C4-2B (cell line): ENCODE measurements at regions not wholly inside any gene's neighbourhood (a gene's known extent, or its start where the extent isn't known, plus 50 kb on each side); places are given as distances from the start of the nearest gene placed in this dataset.

Experiments
- H3K27ac ChIP-seq: fragments of 450-650 bp; 2 replicates; pipeline ENCODE4 v1.5.1; 2017
- ZFX ChIP-seq: fragments of 450-650 bp; IDR thresholded peaks from 2 replicates; pipeline ENCODE4 v1.6.1; 2017
- TF ChIP-seq, protein P1 (sequence below): fragments of 450-650 bp; conservative IDR thresholded peaks from 2 replicates; pipeline ENCODE4 v1.5.1; 2017; ENCODE audit warnings: mild to moderate bottlenecking

DNA sequence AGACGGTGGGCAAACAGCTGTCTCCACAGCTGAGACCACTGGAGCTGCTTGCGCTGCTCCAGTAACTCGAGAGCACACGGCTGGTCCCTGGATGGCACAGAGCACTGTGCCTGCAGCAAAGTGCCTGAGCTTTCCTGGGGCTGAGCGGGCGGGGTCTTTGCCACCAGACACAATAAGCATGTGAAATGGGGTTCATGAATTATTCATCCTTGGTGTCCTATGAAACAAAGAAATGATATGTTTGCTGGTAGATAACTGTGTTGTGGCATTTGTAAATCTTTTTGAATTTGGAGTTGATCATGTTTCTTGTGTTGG, 151.7 kb upstream of the MPDZ start:
- no peak for TF ChIP-seq ZFX
- TF ChIP-seq, protein P1, sequence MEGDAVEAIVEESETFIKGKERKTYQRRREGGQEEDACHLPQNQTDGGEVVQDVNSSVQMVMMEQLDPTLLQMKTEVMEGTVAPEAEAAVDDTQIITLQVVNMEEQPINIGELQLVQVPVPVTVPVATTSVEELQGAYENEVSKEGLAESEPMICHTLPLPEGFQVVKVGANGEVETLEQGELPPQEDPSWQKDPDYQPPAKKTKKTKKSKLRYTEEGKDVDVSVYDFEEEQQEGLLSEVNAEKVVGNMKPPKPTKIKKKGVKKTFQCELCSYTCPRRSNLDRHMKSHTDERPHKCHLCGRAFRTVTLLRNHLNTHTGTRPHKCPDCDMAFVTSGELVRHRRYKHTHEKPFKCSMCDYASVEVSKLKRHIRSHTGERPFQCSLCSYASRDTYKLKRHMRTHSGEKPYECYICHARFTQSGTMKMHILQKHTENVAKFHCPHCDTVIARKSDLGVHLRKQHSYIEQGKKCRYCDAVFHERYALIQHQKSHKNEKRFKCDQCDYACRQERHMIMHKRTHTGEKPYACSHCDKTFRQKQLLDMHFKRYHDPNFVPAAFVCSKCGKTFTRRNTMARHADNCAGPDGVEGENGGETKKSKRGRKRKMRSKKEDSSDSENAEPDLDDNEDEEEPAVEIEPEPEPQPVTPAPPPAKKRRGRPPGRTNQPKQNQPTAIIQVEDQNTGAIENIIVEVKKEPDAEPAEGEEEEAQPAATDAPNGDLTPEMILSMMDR = no peak
- H3K27ac ChIP-seq = no peak overlapping the region

DNA sequence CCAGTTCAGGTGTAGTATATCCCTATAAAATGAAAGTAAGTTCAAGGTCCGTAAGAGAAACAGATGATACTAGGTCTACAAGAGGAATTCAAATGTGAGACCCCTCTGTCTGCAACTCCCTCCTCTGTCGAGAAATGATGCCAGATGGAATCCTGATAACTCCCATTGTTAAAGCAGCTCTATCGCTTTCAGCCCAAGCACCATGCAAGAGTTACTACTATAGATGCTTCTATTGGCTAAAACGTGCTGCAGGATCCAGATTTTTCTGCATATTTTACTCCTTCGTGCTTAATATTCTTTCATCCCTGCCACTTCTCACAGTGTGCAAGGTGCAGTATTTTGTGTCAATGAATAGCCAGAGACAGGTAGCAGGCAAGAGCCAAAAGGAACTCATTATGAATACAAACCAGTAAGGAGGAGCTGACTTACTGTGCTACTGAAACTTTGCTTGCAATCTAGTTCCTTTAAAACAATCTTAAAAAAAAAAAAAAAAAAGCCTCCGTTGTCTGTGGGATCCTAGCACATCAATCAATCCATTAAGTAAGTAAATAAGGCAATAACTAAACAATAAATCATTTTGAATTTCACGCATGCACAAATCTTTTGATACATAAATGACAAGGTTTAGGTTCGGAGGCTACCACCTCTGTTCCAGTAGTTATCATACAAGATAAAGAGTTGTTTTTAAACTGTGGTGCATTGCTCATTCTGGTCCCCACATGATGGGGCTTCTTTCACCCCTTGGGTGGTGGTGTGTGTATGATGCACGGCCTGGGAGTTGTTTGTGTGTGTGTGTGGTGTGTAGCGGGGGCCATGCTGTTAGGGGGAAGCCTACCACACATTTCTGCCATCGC, 151.1 kb upstream of the MPDZ start:
- TF ChIP-seq ZFX = no peak
- TF ChIP-seq, protein P1 = no peak

DNA sequence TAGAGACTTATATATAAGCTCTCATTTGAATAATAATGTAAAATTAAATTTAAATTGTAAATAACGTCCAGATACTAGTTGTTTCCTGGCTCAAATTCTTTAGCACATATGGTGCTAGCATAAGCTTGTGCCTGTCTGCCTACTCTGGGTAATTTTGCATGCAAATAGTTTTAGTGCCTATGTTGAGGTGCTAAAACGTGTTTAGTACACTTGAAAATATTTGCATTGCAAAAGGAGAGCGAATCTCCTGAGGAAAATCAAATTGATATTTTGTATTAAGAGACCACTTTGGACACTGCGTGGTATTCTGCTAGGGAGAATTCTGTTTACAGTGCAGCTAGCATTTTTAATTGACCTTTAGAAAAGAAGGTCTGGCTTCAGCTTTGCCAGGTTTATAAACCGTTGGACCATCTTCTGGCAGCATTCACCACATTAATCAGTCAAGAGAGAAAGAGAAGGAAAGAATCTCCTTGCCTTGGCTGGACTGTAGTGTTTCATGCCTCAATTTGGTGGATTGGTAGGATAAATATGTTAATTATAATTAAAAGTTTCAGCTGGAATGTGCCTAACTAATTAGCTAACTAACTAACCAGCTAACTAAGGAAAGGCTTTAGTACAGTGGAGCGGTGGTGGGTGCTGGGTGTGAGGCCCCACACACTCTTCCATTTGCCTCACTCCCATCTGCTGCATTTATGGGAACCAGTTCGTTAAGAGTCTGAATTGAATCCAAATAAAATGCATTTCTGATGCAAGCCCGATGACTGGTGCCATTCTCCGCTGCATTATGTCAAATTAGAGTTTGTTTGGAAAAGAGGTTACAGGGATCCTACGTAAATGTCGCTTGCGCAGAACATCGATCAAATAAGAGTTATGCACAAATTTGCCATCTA, 150.1 kb upstream of the MPDZ start:
- H3K27ac ChIP-seq = no peak overlapping the region
- TF ChIP-seq, protein P1 = no peak
- no peak for TF ChIP-seq ZFX

More for the DNA sequence above, 151.1 kb upstream of the MPDZ start:
- no peak overlapping the region for H3K27ac ChIP-seq

DNA sequence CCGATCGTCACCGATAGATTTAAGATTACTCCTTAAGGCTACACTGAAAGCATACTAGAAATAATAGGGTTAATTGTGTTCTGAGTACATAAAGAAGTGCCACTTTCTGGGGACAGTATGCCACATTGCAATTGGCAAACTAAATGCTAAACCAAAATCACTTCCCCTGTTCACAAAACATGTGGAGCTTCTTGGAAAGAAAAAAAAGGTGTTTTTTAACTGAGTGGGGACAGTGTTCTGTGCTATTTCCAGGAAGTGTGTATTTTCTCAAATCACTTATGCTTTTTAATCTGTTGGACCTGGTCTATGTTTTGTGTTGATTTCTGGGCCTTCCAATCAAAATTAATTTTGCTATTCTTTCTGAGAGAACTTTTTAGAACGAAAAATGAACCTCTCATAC, 149.3 kb upstream of the MPDZ start:
- TF ChIP-seq, protein P1 = no peak
- TF ChIP-seq ZFX = no peak

DNA sequence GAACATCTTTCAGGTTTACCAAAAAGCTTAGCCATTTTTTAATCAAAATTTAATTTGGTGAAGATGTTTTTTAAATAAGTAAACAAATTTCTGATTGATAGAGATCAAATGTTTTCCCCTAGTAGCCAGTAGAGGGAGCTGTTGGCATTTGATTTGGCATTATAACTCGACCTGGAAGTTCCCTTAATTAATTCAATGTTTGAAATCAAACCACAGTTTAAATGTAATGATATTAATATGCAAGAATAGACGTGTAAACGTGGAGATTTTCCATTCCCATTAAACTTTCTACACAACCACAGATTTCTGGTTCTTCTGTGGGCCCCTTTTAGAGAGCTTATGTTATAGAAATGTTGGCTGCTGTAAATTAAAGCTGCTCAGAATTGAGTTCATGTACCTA, 148.1 kb upstream of the MPDZ start:
- no peak for TF ChIP-seq ZFX
- TF ChIP-seq, protein P1 = peak; percentile 85
- H3K27ac ChIP-seq = no peak overlapping the region

More for the DNA sequence above, 149.3 kb upstream of the MPDZ start:
- H3K27ac ChIP-seq = no peak overlapping the region

DNA sequence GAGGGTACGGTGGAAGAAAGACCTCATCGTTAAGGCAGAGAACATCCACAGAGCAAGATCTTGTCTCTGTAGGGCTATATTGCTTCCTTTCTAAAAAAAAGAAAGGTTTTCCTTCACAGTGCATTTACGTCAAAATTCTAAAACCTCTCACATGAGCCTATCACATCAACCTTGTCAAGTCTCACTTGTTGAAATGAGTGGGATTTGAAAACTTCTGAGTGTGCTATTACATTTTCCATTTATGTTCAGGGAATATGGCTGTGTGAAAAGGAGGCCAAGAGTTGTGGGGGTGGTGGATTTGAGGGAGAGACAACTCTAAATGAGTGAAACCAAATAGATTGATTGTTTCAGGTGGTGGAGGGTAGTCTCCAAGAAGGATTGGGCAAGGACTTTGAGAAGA, 147.1 kb upstream of the MPDZ start:
- TF ChIP-seq ZFX = no peak
- TF ChIP-seq, protein P1 = no peak
- H3K27ac ChIP-seq = no peak overlapping the region

DNA sequence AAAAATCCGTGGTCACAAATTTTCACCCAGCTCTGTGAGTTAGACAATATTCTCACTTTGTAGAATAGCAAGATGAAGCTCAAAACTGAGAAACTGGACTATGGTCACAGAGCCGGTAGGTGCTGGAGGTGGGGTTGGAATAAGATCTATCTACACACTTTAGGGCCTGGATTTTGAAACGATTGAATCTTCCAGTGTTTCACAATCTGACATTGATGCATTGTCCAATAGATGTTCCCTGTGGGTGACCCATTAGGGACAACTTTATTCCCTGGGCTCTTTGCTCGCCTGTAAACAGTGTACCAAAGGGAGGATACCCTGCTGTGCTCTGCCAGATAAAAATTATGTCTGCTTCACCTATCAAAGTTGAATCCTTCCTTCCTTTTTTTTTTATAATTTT, 145.4 kb upstream of the MPDZ start:
- TF ChIP-seq, protein P1 = no peak
- no peak for TF ChIP-seq ZFX
- no peak overlapping the region for H3K27ac ChIP-seq
